Panc1 (cell line): ENCODE measurements at regions not wholly inside any gene's neighbourhood (a gene's known extent, or its start where the extent isn't known, plus 50 kb on each side); places are given as distances from the start of the nearest gene placed in this dataset.

Experiments
- CTCF ChIP-seq: fragments of 450-650 bp; IDR thresholded peaks from 2 replicates; pipeline ENCODE4 v1.5.1; 2017; ENCODE audit warnings: mild to moderate bottlenecking
- REST ChIP-seq, 2 experiments: IDR thresholded peaks; 2 replicates each; pipeline ENCODE4 v1.6.1; 2011 to 2012; ENCODE audit warnings: low read depth in 2 of 2, control low read depth in 1 of 2, low read length in 1 of 2, mild to moderate bottlenecking in 1 of 2, moderate library complexity in 1 of 2; ENCODE audit not compliant: insufficient read depth in 1 of 2

GRCh38 chr19:31681121-31681520 is 331.9 kb upstream of the TSHZ3 start:
- no peak for TF ChIP-seq CTCF
- no peak for TF ChIP-seq REST (IDR thresholded peaks at IDR 0.05; ENCODE audit: insufficient read depth in 1 of 2, low read depth in 2 of 2, low read length in 1 of 2)
